Upper lobe of right lung (tissue), 1 donor: ENCODE measurements at regions not wholly inside any gene's neighbourhood (a gene's known extent, or its start where the extent isn't known, plus 50 kb on each side); places are given as distances from the start of the nearest gene placed in this dataset.
"Not testable (repeated sequence)": the region's sequence is repeated elsewhere in the genome, so short reads cannot be mapped to it uniquely, and the experiment has no call there.

ENCODE experiments used
- ATAC-seq: fragments of 200-7000 bp; cut with Tn5 transposase; one replicate; pipeline ENCODE4 v1.9.1; 2020; ENCODE audit warnings: mild to moderate bottlenecking, moderate library complexity
- DNase-seq: peaks from one replicate; pipeline ENCODE4 v3.0.0-alpha.2; 2020
- H3K27ac ChIP-seq: fragments of 200-600 bp; one replicate; pipeline ENCODE4 v1.8.0; 2022
- H3K27me3 ChIP-seq: fragments of 200-600 bp; one replicate; pipeline ENCODE4 v1.8.0; 2022; ENCODE audit warnings: mild to moderate bottlenecking
- H3K36me3 ChIP-seq: fragments of 200-600 bp; one replicate; pipeline ENCODE4 v1.8.0; 2022
- H3K4me1 ChIP-seq: fragments of 200-600 bp; one replicate; pipeline ENCODE4 v1.8.0; 2022
- H3K4me3 ChIP-seq: fragments of 200-600 bp; one replicate; pipeline ENCODE4 v1.8.0; 2022; ENCODE audit warnings: mild to moderate bottlenecking
- H3K9me3 ChIP-seq: fragments of 200-600 bp; one replicate; pipeline ENCODE4 v1.8.0; 2022
- intact Hi-C: fragments of 100-400 bp; cut with DNase I; formaldehyde crosslinking; loops from one replicate; pipeline ENCODE4 v1.11.0; 2022
- TF ChIP-seq, protein P1 (sequence below): fragments of 200-600 bp; IDR thresholded peaks from one replicate; pipeline ENCODE4 v1.8.0; 2022; ENCODE audit warnings: antibody characterized with exemption
- donor health status: DM: no; HTN: yes; CAD: no; lungs with severe emphysema.

GRCh38 chr3:177451301-177451750 is 254.0 kb upstream of the TBL1XR1 start:
- DNase-seq (no peak), ATAC-seq (no peak)
- Histone ChIP-seq H3K36me3 (no peaks in the 10 kb centered on the region), H3K27me3 (no peaks in the 10 kb centered on the region), H3K4me1 (peaks cover 23% of the 10 kb centered on the region), H3K27ac (peak overlapping the region; percentile 12), H3K4me3 (no peak overlapping the region), H3K9me3 (no peaks in the 10 kb centered on the region)
- intact Hi-C loops: no loop called here
- TF ChIP-seq, protein P1, sequence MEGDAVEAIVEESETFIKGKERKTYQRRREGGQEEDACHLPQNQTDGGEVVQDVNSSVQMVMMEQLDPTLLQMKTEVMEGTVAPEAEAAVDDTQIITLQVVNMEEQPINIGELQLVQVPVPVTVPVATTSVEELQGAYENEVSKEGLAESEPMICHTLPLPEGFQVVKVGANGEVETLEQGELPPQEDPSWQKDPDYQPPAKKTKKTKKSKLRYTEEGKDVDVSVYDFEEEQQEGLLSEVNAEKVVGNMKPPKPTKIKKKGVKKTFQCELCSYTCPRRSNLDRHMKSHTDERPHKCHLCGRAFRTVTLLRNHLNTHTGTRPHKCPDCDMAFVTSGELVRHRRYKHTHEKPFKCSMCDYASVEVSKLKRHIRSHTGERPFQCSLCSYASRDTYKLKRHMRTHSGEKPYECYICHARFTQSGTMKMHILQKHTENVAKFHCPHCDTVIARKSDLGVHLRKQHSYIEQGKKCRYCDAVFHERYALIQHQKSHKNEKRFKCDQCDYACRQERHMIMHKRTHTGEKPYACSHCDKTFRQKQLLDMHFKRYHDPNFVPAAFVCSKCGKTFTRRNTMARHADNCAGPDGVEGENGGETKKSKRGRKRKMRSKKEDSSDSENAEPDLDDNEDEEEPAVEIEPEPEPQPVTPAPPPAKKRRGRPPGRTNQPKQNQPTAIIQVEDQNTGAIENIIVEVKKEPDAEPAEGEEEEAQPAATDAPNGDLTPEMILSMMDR: no peak

DNA sequence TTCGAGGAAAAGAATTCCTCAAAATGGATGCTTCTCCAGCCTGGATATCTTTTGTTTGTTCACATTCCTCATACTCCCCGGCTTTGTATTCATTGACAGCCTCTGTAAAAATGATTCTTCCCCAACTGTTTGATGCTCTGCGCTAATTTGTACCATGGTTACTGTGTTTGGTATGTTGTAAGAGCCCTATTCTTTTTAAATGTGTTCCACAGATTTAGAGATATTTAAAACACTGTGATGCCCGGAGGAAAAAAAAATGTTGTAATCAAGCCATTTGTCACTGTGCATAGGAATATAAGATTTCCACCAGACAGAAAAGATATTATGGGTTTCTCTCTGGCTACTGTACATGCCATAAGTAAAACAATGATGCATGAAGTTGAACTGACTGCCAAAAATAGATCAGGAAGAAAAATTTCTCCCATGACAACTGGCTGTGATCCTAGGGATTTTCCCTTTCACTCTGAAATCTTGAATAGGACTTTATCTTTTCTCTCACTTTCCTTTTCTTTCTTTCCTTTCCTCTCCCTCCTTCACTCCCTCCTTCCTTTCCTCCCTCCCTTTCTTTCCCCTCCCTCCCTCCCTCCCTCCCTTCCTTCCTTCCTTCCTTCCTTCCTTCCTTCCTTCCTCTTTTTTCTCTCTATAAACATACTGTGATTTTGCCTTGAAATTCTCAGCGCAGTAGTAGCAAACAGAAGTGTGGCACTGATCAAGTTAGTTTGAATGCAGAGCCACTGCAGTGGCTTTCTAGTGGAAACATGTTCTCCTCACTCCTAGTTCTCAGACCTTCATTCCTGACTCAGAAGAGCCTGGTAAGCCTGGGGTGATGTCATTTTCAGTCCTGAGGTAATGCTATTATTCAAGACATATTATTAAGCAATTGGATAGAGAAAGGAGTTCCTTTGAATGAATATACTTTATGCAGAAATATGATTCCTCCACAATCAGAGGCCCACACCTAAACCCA is 254.9 kb upstream of the TBL1XR1 start:
- no peaks in the 10 kb centered on the region for H3K27me3 ChIP-seq
- peaks cover 23% of the 10 kb centered on the region for H3K4me1 ChIP-seq
- intact Hi-C loops: no loop called here
- no peaks in the 10 kb centered on the region for H3K9me3 ChIP-seq
- peak; percentile 48 for ATAC-seq
- DNase-seq: no peak
- H3K36me3 ChIP-seq: no peaks in the 10 kb centered on the region
- no peak overlapping the region for H3K4me3 ChIP-seq
- peak overlapping the region; percentile 12 for H3K27ac ChIP-seq
- TF ChIP-seq, protein P1: no peak

GRCh38 chr3:177452831-177453450 is 255.7 kb upstream of the TBL1XR1 start:
- H3K27ac ChIP-seq: no peak overlapping the region
- TF ChIP-seq, protein P1: no peak
- no peak for ATAC-seq

GRCh38 chr3:177453451-177453844 is 256.2 kb upstream of the TBL1XR1 start:
- H3K36me3 ChIP-seq: no peaks in the 10 kb centered on the region
- H3K27ac ChIP-seq: no peak overlapping the region
- no peaks in the 10 kb centered on the region for H3K9me3 ChIP-seq
- H3K27me3 ChIP-seq: no peaks in the 10 kb centered on the region
- peaks cover 16% of the 10 kb centered on the region for H3K4me1 ChIP-seq
- H3K4me3 ChIP-seq: no peak overlapping the region
- no peak for DNase-seq
- intact Hi-C loops: no loop called here
- no peak for ATAC-seq
- TF ChIP-seq, protein P1: no peak

More at GRCh38 chr3:177452831-177453450, 255.7 kb upstream of the TBL1XR1 start:
- H3K4me1 ChIP-seq: peaks cover 16% of the 10 kb centered on the region
- H3K4me3 ChIP-seq: no peak overlapping the region
- no peak for DNase-seq
- no peaks in the 10 kb centered on the region for H3K36me3 ChIP-seq
- intact Hi-C loops: no loop called here
- no peaks in the 10 kb centered on the region for H3K27me3 ChIP-seq
- no peaks in the 10 kb centered on the region for H3K9me3 ChIP-seq

DNA sequence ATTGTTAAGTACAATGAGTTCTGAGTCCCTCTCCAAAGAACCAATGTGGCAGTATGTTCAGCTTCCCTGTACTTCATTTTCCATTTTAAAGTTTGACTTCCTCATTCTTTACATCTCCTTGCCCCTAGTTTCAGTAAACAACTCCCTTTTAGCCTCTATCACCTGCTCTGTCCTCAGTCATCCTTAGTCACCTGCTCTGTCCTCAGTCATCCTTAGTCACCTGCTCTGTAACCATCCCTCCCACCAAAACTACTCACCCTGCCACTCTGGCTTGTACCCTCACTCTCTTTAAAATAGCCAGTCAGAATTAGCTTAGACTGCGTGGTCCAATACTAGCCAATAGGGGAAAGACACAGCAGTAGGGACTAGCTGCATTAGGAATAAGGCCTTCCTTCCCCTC is 259.9 kb upstream of the TBL1XR1 start:
- H3K36me3 ChIP-seq, H3K4me3 ChIP-seq, H3K4me1 ChIP-seq, H3K9me3 ChIP-seq, H3K27me3 ChIP-seq, DNase-seq, H3K27ac ChIP-seq, ATAC-seq, intact Hi-C loops: not testable (repeated sequence)

- peak overlapping the region; percentile 25 for H3K27ac ChIP-seq
- ATAC-seq: peak; percentile 71
- no peaks in the 10 kb centered on the region for H3K9me3 ChIP-seq
Observed at GRCh38 chr3:177459401-177459800, 262.1 kb upstream of the TBL1XR1 start.

More at GRCh38 chr3:177459401-177459800, 262.1 kb upstream of the TBL1XR1 start:
- H3K4me3 ChIP-seq: no peak overlapping the region
- no peaks in the 10 kb centered on the region for H3K36me3 ChIP-seq
- no peaks in the 10 kb centered on the region for H3K27me3 ChIP-seq
- intact Hi-C loops: no loop called here
- H3K4me1 ChIP-seq: peaks cover 4% of the 10 kb centered on the region
- TF ChIP-seq, protein P1: no peak
- no peak for DNase-seq
